Stimulated activated CD4-positive, alpha-beta T cell treated with anti-CD3 and anti-CD28 coated beads, Interleukin-4, amount 100 ng/mL, for 48 hours (primary cell): ENCODE measurements at regions not wholly inside any gene's neighbourhood (a gene's known extent, or its start where the extent isn't known, plus 50 kb on each side); places are given as distances from the start of the nearest gene placed in this dataset.

Experiments used
- DNase-seq, 2 donors: peaks; one replicate each; pipeline ENCODE4 v3.0.0-alpha.2; 2020; ENCODE audit warnings: low read depth in 2 of 2

DNA sequence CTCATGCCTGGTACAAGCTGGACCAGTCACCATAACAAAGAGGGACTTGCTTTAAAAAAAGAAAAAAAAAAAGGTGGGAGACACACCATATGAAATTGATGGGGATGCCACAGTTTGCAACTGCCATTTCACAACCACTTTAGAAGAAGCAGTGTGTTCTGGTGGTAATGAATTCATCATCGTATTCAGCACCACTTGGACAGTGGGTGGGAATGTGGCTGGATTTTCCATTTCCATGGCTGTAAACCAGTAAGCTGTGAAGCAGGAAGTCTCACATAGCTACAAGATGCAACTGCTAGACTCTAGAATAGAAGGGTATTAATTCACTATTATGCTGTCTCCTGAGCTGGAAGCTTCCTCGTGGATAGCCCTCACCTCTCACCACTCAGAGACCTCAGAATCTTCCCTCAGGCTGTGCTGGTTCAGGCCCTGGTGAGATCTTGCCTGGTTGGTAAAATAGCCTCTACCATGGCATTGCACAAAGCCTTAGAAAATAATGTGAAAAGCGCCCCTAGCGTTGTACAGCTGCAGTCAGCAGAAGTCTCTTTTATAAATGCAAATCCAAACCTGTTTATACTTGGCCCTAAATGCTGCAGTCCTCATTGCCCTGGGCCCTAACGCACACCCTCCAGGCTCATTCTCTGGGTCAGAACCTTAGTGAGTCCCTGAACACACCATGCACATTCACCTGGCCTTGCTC, 150.7 kb downstream of the KCTD15 start:
- DNase-seq, result no peak

DNA sequence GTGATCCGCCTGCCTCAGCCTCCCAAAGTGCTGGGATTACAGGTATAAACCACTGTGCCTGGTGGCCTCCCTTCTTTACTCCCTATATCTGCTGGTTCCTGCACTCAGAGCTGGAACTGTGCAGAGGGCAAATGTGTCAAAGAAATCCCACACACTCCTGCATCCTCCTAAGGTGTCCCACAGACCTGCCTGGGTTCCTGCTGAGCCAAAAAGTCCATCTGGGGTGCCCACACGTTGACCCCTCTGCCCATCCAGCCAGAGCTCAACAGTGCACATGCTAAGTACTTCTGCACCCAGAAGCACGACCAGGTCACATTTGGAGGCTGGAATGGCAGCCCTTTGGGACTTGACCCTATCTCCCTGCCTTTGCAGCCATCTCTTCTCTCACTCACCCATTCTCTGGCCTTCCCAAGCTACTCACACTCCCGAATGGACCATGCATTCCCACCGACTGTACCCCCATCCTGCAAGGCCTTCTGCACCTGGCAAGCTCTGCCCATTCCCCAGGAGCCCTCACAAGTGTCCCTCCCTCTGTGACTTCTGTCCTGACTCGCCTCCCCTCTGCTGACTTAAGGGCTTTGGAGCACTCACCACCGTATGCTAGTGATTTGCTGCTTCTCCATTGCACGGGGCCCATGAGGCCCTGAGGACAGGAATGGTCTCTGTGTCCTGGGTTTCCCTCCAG, 152.1 kb downstream of the KCTD15 start:
- no peak for DNase-seq

DNA sequence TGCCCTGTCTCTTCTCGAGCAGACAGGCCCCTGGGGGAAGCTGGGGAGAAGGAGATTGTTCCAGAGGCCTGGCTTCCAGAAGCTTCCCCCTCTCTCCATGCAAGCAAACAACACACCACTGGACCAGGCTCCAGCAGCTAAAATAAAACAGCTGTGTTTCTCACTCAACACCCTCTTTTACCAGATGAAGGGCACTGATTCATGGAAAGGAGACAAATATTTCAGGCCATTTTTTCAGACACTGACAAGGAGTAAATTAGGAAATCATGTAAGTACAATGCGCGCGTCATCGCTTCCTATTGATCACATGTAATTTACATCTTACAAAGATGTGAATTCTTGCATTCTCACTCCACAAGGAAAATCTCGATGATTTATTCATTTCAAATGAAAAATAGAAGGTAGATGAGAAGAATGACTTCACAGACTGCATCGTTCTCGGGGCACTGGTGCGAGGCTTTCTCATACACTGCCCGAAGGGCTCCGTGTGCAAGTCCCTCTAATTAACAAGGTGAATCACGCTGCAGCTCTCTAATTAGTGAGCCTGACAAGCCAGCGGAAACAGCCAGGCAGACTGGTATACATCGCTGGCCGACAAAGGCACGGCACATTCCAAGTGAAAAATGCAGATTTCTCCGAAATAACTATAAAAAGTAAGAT, 153.6 kb downstream of the KCTD15 start:
- DNase-seq, result no peak

DNA sequence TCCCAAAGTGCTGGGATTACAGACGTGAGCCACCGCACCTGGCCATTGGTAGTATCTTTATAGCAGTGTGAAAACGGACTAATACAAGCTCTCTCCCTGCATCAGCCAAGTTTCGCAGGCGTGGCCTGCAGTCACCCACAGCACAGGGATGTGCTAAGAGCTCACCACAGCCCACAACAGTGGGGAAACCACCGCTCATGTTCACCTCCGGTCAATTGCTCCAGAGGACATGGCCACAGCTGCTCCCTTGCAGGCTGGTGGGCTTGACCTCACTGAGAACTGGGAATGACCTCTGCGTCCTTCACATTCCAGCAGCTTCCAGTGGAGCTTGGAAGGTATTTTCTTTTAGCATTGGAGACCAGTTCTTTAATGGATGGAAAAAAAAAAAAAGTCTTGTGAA, 156.4 kb downstream of the KCTD15 start:
- DNase-seq, result no peak

DNA sequence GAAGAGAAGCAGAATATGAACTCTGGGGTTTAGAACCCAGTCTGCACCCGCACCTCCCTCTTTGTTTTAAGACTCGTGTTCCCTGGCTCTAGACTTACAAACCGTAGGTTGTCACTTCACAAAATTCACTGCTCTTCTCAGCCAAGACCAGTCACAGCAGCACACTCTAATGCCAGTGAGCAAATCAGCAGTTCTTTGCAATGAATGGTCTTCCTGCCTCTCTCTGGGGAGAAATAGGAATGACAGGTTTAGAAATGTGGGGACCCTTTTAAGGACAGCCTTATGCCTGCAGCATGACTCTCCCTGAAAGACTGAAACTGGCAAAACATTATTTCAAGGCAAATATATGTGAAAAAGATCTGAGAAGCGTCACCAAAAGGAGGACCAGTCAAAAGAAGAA, 156.9 kb downstream of the KCTD15 start:
- DNase-seq, result no peak

DNA sequence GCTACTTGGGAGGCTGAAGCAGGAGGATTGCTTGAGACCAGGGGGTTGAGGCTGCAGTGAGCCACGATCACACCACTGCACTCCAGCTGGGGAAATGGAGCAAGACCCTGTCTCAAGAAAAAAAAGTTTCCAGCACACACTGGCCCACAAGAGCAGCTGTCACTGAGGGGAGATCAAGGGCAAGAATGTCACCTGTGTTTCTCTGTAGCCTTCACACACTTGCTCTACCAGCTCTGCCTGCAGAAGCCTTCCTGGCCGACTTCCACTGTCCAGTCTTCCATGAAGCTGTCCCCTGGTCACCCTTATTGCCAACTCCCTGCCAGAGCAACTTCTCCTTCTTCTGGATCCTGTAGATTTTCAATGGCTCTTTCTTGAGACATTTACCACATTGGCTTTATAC, 158.0 kb downstream of the KCTD15 start:
- DNase-seq, result no peak

DNA sequence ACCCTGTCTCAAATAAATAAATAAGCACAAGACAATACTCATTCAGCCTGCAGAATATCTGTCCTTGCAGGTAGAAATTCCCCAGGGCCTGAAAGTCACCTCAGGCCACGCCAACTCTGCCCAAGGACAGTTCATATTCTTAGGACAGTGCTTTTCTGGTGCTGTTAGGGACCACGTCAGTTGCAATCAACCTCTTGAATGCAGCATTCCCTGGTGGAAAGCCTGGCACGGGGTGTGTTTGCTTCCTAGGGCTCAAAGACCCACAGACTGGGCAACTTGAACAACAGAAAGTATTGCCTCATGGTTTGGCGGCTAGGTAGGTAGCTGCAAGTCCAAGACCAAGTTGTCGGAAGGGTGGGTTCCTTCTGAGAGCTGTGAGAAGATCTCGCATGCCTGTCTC, 160.3 kb downstream of the KCTD15 start:
- no peak for DNase-seq

DNA sequence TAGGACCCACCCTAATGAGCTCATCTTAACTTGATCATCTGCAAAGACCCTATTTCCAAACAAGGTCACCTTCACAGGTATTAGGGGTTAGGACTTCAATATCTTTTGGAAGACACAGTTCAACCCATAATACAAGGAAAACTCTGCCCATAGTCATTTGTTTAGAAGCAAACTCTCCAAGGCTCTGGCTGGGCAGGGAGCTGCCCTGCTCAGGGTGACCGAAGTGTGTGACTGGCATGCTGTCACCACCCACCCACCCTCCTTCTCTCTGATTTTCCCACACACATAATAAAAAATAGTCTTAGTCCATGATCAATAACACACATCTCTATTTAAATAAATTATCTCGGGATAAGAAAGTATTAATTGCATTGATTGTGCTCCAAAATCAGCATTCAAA, 161.1 kb downstream of the KCTD15 start:
- no peak for DNase-seq

DNA sequence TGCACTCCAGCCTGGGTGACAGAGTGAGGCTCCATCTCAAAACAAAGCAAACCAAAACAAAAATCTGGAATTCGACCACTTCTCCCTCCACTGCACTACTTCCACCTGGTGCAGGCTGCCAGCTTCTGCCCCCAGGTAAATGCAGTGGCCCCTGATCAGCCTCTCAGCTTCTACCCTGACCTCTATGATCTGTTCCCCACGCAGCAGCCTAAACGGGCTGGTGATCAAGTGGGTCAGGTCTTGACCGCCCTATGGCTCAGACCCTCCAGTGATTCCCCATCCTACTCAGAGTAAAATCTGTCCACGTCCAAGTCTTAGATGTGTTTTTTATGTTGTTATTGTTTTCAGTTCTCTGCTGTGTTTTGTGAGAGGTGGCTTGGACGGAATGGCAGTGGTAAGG, 163.9 kb downstream of the KCTD15 start:
- no peak for DNase-seq

DNA sequence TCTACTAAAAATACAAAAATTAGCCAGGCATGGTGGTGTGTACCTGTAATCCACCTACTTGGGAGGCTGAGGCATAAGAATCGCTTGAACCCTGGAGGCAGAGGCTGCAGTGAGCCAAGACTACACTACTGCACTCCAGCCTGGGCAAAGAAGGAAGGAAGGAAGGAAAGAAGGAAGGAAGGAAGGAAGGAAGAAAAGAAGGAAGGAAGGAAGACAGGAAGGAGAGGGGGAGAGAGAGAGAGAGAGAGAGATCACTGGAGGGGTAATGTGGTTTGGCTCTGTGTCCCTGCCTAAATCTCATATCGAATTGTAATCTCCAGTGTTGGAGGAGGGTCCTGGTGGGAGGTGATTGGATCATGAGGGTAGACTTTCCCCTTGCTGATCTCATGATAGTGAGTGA, 165.5 kb downstream of the KCTD15 start:
- no peak for DNase-seq

DNA sequence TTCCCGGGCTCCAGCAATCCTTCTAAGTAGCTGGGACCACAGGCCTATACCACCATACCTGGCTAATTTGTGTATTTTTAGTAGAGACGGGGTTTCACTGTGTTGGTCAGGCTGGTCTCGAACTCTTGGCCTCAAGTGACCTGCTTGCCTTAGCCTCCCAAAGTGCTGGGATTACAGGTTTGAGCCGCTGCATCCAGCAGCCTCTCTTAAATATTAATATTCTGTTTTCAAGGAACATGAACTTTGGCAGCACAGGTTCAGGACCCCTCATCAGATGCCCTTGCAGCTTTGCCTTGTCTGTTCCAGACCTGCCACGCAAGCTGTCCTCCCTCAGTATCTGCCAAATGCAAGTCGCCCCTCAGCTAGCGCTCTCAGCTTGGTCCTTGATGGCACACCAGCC, 166.8 kb downstream of the KCTD15 start:
- no peak for DNase-seq

DNA sequence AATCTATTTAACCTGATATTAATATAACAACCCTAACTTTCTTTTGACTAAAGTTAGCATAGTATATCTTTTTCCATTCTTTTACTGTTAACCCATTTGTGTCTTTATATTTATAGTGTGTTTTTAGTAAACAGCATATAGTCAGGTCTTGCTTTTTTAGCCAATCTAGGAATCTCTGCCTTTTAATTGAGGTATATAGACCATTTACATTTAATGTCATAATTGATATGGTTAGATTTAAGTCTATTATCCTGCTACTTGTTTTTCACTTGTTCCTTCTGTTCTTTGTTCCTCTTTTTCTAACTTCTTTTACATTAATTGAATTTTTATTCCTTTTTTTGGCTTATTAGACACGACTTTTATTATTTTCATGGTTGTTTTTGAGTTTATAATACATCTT, 174.4 kb downstream of the KCTD15 start:
- DNase-seq, result no peak

DNA sequence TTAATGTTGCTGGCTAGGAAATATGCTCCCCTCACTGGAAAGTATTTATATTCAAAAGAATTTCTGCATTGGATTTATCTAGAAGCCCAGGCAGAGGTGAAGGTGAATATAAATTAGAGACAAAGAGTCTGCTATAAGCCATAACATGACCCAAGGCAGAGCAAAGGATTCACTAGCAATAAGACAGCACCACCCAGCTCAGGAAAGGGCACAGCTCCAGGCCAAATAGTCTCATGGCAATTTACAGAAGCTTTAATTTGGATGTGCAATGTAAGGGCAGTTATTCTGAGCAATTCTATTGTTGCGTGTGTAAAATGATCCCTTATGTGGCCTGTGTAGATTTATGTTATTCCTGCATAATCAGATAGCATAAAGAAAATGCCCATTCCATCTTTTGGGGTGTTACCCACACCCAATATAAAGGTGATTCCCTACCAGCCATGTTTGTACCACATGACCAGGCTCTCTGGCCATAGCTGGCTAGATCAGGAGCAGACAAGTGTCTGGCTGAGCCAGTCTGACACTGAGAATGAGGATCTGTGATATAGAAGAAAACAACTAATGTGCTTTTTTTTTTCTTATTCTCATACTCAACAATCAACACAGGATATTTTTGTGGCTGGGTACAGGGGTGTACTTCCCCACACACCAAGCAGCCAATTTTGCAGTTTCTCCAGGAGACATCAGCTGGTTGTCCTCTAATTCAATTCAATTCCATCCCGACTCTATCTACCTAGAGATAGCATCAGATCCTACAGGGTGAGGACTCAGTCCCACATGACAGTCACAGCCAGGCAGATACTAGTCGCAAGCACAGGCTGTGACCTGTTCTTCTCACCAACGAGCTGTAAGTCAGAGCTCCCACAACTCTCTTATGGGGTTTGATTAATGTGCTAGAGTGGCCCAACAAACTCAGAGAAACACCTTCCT, 181.4 kb downstream of the KCTD15 start:
- DNase-seq, result no peak

DNA sequence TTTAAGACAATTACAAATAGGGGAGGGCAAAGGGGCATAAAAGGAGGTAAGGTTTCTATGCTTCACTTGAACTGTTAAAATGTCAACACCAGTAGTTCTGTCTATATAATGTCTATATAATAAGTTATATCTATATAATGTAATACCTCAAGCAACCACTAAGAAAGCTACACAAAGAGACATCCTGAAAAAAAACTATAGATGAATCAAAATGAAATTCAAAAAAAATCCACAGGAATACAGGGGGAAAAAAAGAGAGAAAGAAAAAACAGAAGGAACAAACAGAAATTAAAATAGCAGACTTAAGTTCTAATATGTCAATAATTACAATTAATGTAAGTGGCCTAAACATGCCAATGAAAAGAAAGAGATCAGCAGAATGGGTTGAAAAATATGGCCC, 186.0 kb downstream of the KCTD15 start:
- no peak for DNase-seq

DNA sequence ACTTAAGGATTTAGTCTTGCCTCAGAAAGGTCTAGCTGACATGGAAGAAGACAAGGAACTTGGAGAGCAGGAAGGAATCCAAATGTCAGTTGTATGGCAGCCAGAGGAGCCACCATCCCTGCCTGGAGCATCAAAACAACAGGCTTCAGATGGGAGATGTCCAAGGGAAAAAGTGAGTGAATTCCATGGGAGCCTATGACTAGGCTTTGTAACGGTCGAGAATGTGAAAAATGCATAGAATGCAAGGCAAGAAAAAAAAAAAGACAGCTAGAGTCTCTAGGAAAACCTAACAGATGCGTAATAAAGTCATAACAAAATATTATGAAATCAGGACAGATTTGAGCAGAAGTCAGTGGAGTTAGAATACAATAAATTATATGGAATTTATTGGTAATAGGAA, 183.7 kb upstream of the LSM14A start:
- DNase-seq, result no peak

DNA sequence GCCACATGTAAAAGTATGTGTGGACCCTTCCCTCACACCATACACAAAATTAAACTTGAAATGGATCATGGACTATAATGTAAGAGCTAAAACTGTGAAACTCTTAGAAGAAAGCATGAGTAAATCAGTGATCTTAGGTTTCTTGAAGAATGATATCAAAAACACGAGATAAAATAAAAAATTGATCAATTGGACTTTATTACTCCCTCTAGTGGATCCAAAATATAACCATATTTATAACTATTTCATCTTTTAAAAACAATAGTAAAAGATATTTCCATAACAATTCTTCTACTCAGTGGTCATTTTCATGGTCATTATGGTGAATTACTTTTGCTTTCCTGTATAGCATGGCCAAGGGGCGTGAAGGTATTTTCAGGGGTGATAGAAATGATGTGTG, 174.6 kb upstream of the LSM14A start:
- DNase-seq, result no peak

DNA sequence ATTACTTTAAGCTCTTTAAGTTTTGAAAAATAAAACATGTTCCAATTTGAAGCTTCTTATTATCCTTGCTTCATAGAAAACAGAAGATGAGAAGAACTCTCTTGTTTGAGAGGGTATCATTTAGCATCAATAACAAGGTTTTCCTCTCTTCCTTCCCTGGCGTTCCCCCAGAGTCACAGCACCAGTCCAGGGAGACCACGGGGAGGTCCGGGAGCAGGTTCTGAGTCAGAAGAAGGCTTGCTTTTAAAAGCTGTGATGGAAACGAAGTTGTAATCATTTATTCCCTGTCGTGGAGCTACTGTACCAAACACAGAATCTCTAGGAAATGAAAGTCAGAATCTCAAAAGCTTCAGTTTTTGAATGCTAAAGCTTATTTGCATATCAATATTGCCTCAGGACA, 174.0 kb upstream of the LSM14A start:
- no peak for DNase-seq

DNA sequence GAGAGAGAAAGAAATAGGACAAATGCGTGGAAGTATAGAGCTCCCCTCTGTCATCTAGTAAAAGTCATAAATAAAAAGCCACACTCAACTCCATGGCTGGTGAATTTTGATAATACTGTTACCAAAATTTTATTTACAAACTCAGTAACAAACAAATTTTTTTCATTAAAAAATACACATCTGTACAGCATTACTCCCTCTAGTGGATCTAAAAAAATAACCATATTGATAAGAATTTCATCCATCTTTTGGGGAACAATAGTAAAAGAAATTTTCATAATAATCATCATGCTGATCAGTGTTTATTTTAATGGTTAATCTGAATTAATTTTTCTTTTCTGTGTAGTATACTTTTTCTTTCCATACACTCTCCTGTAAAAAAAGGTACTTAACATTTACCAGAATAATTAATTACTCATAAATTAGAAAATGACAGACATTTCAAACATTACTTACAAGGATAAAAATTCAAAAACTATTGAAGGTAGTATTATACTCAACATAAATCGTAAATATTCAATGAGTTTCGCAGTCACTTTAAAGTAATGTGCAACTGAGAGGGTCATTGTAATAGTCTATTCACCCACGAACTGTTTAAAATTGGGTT, 173.5 kb upstream of the LSM14A start:
- DNase-seq, result no peak

DNA sequence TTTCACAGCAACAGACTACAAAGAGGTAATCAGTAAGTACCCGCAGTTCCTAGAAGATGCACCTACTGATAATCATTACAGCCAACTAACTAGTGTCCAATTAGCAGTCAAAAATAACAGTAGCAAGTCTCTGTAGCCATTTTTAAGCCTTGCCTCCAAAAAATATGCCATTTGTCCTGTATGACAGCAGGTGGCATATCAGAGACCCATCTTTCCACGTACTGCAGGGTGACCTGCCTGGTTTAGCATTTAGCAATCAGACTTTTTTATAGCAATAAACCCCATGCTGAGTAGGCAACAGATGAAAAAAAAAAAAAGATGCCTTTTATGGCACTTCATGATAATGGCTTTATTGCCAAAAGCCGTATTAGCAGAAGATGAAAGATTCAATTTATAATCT, 155.3 kb upstream of the LSM14A start:
- no peak for DNase-seq

DNA sequence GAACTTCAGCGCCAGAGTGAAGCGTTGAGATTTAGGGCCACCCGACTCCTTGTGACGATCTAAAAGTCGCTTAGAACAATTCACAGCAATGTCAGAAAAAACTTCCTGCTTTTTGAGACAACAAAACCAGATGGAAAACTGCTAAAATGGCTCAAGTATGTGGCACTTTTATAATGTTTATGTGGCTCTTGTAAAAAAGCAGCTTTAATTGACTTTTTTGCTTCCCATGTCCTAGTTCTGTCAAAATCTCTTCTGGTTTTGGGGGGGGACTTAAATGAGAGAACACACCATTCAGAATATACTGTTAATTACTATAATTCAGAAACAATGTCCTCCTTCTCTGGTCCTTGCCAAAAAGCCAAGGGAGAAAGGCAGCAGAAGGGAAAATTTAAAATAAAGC, 154.7 kb upstream of the LSM14A start:
- DNase-seq, result no peak

DNA sequence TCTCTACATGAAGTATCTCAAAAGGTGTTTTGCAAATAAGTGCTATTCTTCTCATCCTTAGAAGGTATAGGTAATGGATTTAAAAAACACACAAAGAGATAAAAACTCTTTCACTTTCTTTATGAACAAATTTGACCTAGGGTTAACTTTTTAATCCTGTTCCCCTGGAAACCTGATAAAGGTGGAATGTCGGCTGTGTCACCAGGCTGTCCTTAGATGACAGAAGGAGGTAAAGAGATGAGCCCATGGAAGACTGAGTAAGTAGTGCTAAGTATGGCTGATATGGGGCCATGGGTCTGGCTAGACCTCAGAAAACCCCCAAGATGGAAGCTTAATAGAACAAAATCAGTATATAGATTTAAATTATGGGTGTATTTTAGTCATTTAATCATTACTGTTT, 153.8 kb upstream of the LSM14A start:
- DNase-seq, result no peak

DNA sequence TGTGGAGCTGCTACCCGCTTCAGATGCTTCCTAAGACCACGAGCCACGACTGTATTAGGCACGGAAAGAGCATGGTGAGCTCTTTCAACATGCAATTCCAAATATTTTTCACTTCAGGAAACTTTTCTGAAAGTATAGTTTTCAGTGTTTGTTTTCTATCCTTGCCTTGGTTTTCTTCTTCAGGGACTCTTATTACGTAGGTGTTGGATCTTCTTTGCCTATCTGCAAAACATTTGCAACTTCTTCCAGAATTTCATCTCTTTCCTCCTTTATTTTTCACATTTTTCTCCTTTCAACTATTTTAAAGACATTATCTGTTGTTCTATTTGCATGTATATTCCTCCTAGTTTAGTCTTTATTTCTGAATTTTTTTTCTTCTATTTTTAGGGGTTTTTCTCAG, 148.9 kb upstream of the LSM14A start:
- DNase-seq, result no peak
